ENCODE measurements at regions not wholly inside any gene's neighbourhood (a gene's known extent, or its start where the extent isn't known, plus 50 kb on each side); places are given as distances from the start of the nearest gene placed in this dataset.

- H3F3A ChIP-seq (replicated peaks; ENCODE audit: insufficient read depth): no peaks in the 10 kb centered on the region
- TF ChIP-seq JUND (IDR thresholded peaks at IDR 0.05): no peak
- no peak for TF ChIP-seq RAD21 (IDR thresholded peaks at IDR 0.05; ENCODE audit: low read length)
- TF ChIP-seq RFX5 (IDR thresholded peaks at IDR 0.05; ENCODE audit: low read length): no peak
- no peak for TF ChIP-seq ZBTB33 (IDR thresholded peaks at IDR 0.05; ENCODE audit: borderline replicate concordance, low read depth)
- TF ChIP-seq FOSL2 (IDR thresholded peaks at IDR 0.05; ENCODE audit: borderline replicate concordance, low read depth): no peak
- H3K9ac ChIP-seq: no peak overlapping the region
- 35% methylated on average over 4 of the region's 4 CpGs for WGBS (ENCODE audit: low lambda C conversion rate)
- no peaks in the 10 kb centered on the region for H3K9me2 ChIP-seq
- H4K20me1 ChIP-seq (ENCODE audit: insufficient read depth): no peaks in the 10 kb centered on the region
- H3K79me2 ChIP-seq (ENCODE audit: insufficient read depth): no peaks in the 10 kb centered on the region
- ChIA-PET CTCF (no interaction called here), POLR2A (no interaction called here)
- H3K9me3 ChIP-seq: no peaks in the 10 kb centered on the region
- DNase-seq: no peak
- no peaks in the 10 kb centered on the region for H3K4me1 ChIP-seq (ENCODE audit: control insufficient read depth in 1 of 2, insufficient read depth in 2 of 2, low read depth in 1 of 2, low read length in 1 of 2)
- no peak overlapping the region for H3K4me3 ChIP-seq (ENCODE audit: low read depth in 2 of 2, low read length in 1 of 2)
- no peaks in the 10 kb centered on the region for H3K36me3 ChIP-seq (replicated peaks in 1 of 2; ENCODE audit: control insufficient read depth in 1 of 2, insufficient read depth in 2 of 2, low read length in 1 of 2)
- no peak overlapping the region for H3K4me2 ChIP-seq
- H3K27ac ChIP-seq (ENCODE audit: low read depth in 2 of 2, low read length in 1 of 2): no peak overlapping the region
- H2AFZ ChIP-seq (ENCODE audit: low read depth): no peak overlapping the region
- no peaks in the 10 kb centered on the region for H3K27me3 ChIP-seq (ENCODE audit: insufficient read depth)
Observed at GRCh38 chr11:71310184-71310583, 57.8 kb upstream of the SHANK2 start.

- CTCF ChIA-PET: no interaction called here
- H3K9me3 ChIP-seq: no peaks in the 10 kb centered on the region
- WGBS (ENCODE audit: low lambda C conversion rate): 14% methylated on average over 1 of the region's 1 CpG
- no peaks in the 10 kb centered on the region for H3K36me3 ChIP-seq (replicated peaks in 1 of 2; ENCODE audit: control insufficient read depth in 1 of 2, insufficient read depth in 2 of 2, low read length in 1 of 2)
- no peaks in the 10 kb centered on the region for H3K27me3 ChIP-seq (ENCODE audit: insufficient read depth)
- no peak overlapping the region for H3K27ac ChIP-seq (ENCODE audit: low read depth in 2 of 2, low read length in 1 of 2)
- no peak overlapping the region for H3K4me3 ChIP-seq (ENCODE audit: low read depth in 2 of 2, low read length in 1 of 2)
- H2AFZ ChIP-seq (ENCODE audit: low read depth): no peak overlapping the region
- DNase-seq: no peak
- no peak overlapping the region for H3K4me2 ChIP-seq
- H3K4me1 ChIP-seq (ENCODE audit: control insufficient read depth in 1 of 2, insufficient read depth in 2 of 2, low read depth in 1 of 2, low read length in 1 of 2): no peaks in the 10 kb centered on the region
- POLR2A ChIA-PET: no interaction called here
- H3F3A ChIP-seq (replicated peaks; ENCODE audit: insufficient read depth): no peaks in the 10 kb centered on the region
- no peak overlapping the region for H3K9ac ChIP-seq
- no peaks in the 10 kb centered on the region for H4K20me1 ChIP-seq (ENCODE audit: insufficient read depth)
- TF ChIP-seq FOSL2 (IDR thresholded peaks at IDR 0.05; ENCODE audit: borderline replicate concordance, low read depth): no peak
- no peak for TF ChIP-seq EP300 (IDR thresholded peaks at IDR 0.05; ENCODE audit: borderline replicate concordance in 1 of 2, low read depth in 1 of 2, low read length in 1 of 2)
- TF ChIP-seq IRF3 (IDR thresholded peaks at IDR 0.05; ENCODE audit: low read depth, low read length): no peak
- no peak for TF ChIP-seq FOXM1 (IDR thresholded peaks at IDR 0.05; ENCODE audit: low read depth)
- TF ChIP-seq MAX (IDR thresholded peaks at IDR 0.05; ENCODE audit: low read depth): no peak
- no peak for TF ChIP-seq PBX3 (IDR thresholded peaks at IDR 0.05)
- no peak for TF ChIP-seq MEF2A (IDR thresholded peaks at IDR 0.05; ENCODE audit: borderline replicate concordance, low read depth)
- TF ChIP-seq CHD2 (IDR thresholded peaks at IDR 0.05; ENCODE audit: low read length, partially characterized antibody): no peak
- TF ChIP-seq ELF1 (IDR thresholded peaks at IDR 0.05): no peak
- TF ChIP-seq SIN3A (IDR thresholded peaks at IDR 0.05; ENCODE audit: borderline replicate concordance, low read depth, low read length): no peak
- TF ChIP-seq NRF1 (IDR thresholded peaks at IDR 0.05; ENCODE audit: low read depth, low read length): no peak
- no peak for TF ChIP-seq POLR2AphosphoS5 (IDR thresholded peaks at IDR 0.05; ENCODE audit: low read depth, low read length)
- TF ChIP-seq GATA2 (CRISPR knock-in tag; IDR thresholded peaks at IDR 0.05): no peak
- no peak for TF ChIP-seq TCF12 (IDR thresholded peaks at IDR 0.05)
- no peak for TF ChIP-seq RCOR1 (IDR thresholded peaks at IDR 0.05; ENCODE audit: low read length)
- TF ChIP-seq RXRA (IDR thresholded peaks at IDR 0.05; ENCODE audit: borderline replicate concordance, low read depth): no peak
- TF ChIP-seq GABPA (IDR thresholded peaks at IDR 0.05; ENCODE audit: low read depth): no peak
- no peak for TF ChIP-seq YY1 (IDR thresholded peaks at IDR 0.05; ENCODE audit: low read depth)
- TF ChIP-seq EZH2phosphoT487 (IDR thresholded peaks at IDR 0.05; ENCODE audit: borderline replicate concordance, low read depth): no peak
- TF ChIP-seq MXI1 (IDR thresholded peaks at IDR 0.05; ENCODE audit: low read depth, low read length): no peak
- H3K9me2 ChIP-seq: no peaks in the 10 kb centered on the region
- no peaks in the 10 kb centered on the region for H3K79me2 ChIP-seq (ENCODE audit: insufficient read depth)
Observed at GRCh38 chr11:71309611-71310010, 57.2 kb upstream of the SHANK2 start.

All from SK-N-SH (cell line).